Tibial nerve (tissue), 4 donors: ENCODE measurements at regions not wholly inside any gene's neighbourhood (a gene's known extent, or its start where the extent isn't known, plus 50 kb on each side); places are given as distances from the start of the nearest gene placed in this dataset.

Experiments
- EP300 ChIP-seq, 2 donors: sonication (generic); formaldehyde crosslinking; IDR thresholded peaks; one replicate each; pipeline ENCODE4 v1.6.1; 2017; ENCODE audit warnings: antibody characterized with exemption in 2 of 2, mild to moderate bottlenecking in 1 of 2
- TF ChIP-seq, protein P1 (sequence below), 5 experiments: fragments of 200-600 bp in 3 of 5; fragments of 450-650 bp in 2 of 5; sonication (generic) in 3 of 5; IDR thresholded peaks; one replicate each; pipeline ENCODE4 v1.5.1; 2016 to 2019; ENCODE audit warnings: antibody characterized with exemption in 5 of 5, mild to moderate bottlenecking in 3 of 5, moderate library complexity in 2 of 5

DNA sequence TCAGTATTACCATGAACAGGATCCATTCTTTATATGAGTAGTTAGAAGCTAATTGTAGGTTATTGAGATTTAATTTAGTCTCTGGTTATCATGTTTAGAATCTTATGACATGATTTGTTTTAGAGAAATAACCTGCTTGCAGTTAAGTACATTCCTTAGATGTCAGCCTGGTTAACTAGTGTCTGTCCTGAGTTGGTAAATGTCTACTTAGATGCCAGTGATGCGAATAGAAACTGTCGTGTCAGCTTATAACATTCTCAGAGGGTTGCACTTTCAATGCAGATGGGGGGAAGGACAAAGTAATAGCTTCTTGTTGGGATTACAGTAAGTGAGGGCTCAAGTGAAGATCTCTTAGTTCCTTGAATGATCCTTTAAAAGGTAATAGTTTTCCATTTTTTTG lies 227.8 kb upstream of the SPRY1 start:
- TF ChIP-seq, protein P1, sequence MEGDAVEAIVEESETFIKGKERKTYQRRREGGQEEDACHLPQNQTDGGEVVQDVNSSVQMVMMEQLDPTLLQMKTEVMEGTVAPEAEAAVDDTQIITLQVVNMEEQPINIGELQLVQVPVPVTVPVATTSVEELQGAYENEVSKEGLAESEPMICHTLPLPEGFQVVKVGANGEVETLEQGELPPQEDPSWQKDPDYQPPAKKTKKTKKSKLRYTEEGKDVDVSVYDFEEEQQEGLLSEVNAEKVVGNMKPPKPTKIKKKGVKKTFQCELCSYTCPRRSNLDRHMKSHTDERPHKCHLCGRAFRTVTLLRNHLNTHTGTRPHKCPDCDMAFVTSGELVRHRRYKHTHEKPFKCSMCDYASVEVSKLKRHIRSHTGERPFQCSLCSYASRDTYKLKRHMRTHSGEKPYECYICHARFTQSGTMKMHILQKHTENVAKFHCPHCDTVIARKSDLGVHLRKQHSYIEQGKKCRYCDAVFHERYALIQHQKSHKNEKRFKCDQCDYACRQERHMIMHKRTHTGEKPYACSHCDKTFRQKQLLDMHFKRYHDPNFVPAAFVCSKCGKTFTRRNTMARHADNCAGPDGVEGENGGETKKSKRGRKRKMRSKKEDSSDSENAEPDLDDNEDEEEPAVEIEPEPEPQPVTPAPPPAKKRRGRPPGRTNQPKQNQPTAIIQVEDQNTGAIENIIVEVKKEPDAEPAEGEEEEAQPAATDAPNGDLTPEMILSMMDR (IDR thresholded peaks at IDR 0.05) = no peak
- TF ChIP-seq EP300 (IDR thresholded peaks at IDR 0.05) = no peak
